NCI-H146 treated with DMSO at 0.1 percent for 48 hours (cell line): ENCODE measurements at regions not wholly inside any gene's neighbourhood (a gene's known extent, or its start where the extent isn't known, plus 50 kb on each side); places are given as distances from the start of the nearest gene placed in this dataset.

Experiments
- DNase-seq: peaks from one replicate; lab custom pipeline; 2025; ENCODE audit not compliant: unreplicated experiment; lab: John Stamatoyannopoulos, UW

- DNase-seq = no peak
Measured at GRCh38 chr12:91565846-91566245, 383.2 kb upstream of the DCN start.

DNA sequence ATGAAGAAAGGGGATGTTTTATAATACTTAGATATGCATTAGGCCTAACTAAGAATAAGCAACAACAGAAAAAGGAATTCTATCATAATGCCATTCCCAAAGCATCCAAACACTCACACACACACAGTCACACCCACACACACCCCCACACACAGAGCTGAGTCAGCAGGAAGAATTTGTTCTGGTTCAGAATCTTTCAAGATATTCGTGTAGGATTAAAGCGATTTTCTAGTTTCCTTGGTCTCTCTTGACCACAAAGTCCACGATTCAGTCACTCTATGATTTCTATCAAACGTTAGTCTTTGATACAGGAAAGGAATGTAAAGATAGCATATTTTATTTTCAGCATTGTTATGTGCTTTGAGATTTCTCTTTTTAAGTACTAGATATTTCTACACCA lies 382.6 kb upstream of the DCN start:
- DNase-seq = no peak

DNA sequence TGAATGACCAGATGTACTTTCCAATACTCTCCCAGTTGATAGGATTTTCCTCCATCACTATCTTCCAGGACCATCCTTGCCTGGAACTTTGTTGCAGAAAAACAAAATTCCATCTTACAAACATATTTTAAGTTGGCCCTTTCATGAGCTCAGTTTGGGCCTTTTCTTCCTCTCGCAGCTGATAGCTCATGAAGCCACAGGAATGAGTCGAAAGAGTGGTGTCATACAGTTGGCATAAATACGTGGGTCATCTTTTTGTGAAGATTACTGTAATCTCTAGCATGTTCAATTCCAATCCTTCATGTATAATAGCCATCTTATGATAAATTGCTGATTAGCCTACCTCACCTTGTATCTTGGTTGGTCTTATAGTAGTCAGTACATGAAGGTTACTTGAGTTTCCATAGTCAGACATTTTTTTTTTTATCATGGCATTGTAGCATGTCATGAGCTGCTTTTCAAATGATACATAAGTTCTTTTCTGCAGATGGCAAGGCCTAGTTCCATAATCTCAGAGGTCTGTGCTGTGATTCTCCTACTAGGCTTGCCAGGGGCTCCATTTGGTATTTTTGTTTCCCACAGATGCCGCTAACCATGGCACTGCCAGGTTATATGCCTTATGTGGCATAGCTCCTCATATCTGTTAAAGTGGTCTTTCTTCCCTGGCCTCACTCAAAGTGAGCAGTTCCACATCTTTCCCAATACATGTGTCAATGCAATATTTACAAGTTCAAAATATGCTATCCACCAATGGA lies 380.6 kb upstream of the DCN start:
- DNase-seq = no peak

GRCh38 chr12:91562476-91562875 lies 379.9 kb upstream of the DCN start:
- DNase-seq = no peak

DNA sequence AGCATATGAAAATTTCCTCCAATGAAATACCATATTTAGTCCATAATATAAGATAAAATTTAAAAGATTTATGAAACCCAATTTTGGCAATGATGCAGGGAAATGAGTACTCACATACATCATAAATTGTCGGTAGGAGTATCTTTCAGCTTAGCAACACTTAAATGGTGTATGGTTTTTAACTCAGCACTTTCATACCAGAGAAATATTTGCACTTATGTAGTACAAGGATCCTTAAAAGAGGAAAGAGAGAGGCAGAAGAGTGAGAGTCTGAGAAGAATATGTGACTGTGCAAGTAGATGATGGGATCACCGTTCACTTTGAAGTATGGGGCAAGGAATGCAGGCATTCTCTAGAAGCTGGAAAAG lies 379.3 kb upstream of the DCN start:
- DNase-seq = no peak

- DNase-seq = no peak
Measured at GRCh38 chr12:91561301-91561957, 378.8 kb upstream of the DCN start.

- no peak for DNase-seq
Measured at GRCh38 chr12:91556909-91557308, 374.3 kb upstream of the DCN start.

- DNase-seq = no peak
Measured at GRCh38 chr12:91555436-91556415, 373.1 kb upstream of the DCN start.

- DNase-seq = no peak
Measured at GRCh38 chr12:91551927-91552326, 369.3 kb upstream of the DCN start.

DNA sequence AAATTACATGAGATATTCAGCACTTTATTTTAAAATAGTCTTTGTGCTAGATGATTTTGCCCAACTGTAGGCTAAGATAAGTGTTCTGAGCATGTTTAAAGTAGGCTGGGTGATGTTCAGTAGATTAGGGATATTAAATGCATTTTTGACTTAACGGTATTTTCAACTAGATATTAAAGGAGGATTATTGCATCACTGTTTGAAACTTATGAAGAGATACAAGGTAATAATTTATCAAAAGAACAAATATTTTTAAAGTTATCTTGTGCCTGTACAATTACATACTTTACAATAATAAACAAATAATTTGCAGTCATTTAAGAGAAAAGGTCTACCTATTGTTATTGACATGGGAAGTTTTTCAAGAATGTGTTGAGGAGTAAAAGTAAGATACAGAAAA lies 368.6 kb upstream of the DCN start:
- DNase-seq = no peak

GRCh38 chr12:91542666-91543065 lies 360.0 kb upstream of the DCN start:
- DNase-seq = no peak

GRCh38 chr12:91542067-91542466 lies 359.4 kb upstream of the DCN start:
- no peak for DNase-seq

DNA sequence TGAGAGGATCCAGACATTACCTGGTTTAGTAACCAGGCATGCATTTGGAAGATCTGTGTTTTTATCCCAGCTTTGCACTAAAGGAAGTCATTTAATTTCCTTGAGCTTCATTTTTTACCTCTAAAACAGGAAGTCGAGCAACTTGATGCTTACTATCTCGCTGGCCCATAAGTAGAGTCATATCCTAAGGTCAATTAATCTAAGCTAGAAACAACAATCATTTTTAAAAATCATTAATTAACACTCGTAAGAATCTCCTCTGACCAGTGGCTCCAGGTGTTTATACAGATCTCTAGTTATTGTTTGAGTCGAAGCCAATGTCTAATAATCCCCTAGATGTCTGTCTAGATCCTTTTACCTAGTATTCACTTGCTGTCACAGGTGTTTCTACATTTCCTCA lies 355.8 kb upstream of the DCN start:
- no peak for DNase-seq

GRCh38 chr12:91533366-91533765 lies 350.7 kb upstream of the DCN start:
- no peak for DNase-seq

DNA sequence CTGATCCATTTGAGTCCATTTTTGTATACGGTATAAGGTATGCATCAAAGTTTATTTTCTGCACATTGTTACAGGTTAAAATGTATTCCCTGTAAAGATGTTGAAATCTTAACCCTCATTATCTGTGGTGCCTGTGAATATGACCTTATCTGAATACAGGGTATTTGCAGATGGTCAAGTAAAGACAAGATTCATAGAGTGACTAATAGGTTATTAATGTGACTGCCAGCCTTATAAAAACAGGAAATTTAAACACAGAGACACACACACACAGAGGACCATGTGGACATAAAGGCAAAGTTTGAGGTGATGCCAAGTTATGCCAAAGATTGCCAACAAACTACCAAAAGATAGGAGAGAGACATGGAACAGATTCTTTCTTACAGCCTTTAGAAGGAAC lies 347.2 kb upstream of the DCN start:
- no peak for DNase-seq

- DNase-seq = peak; percentile 29
Measured at GRCh38 chr12:91523831-91524230, 341.2 kb upstream of the DCN start.

DNA sequence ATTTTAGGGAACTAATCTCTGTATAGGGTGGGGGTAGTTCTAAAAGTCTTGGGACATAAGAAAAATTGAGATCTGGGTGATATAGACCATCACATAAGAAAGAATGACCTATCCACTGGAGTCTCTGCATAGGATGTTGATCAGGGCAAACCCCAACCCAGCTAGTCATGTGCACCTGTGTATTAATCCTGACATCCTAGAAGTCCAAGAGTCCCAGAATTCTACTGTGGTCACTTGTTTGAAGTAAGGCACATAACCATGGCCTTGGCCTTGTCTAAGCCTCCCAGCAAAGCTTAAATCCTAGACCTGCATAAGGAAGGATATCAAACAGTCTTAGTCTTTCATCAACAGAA lies 334.1 kb upstream of the DCN start:
- DNase-seq = no peak

DNA sequence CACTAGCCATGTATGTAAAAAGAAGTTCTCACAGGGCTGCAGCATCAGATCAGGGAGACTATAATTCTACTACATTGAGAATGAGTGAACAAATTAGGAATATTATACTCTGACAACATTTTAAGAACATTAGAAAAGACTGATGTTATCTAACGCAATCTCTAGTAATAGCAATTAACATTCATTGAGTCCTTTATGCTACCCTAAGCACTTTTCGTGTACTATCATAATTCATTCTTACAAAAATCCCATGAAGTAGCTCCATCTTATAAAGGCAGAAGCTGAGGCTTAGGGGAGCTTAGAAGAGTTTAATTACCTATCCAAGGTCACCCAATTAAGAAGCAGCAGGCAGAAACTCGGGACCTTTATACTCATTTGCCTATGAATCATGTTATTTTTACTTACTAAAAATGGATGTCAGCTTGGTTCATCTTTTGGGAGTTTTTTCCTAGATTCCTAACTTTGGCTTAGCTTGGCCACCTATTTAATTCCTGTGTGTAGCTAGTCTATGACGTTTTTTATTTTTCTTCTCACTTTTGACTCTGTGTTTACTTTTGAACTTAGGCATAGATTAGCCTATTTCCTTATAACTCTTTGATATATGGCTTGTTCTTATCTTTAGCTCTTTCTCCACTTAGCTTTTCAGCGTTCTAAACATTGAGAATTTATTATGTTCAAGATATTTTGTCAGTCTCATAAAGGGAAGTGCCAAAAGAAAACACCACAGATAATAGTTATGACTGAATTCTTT lies 333.5 kb upstream of the DCN start:
- no peak for DNase-seq

- no peak for DNase-seq
Measured at GRCh38 chr12:91513313-91513712, 330.7 kb upstream of the DCN start.

GRCh38 chr12:91511795-91512420 lies 329.3 kb upstream of the DCN start:
- DNase-seq = peak; percentile 43

- DNase-seq = peak; percentile 15
Measured at GRCh38 chr12:91507754-91508153, 325.1 kb upstream of the DCN start.
